HCT116 (cell line): ENCODE measurements at regions not wholly inside any gene's neighbourhood (a gene's known extent, or its start where the extent isn't known, plus 50 kb on each side); places are given as distances from the start of the nearest gene placed in this dataset.
"Not testable (repeated sequence)": the region's sequence is repeated elsewhere in the genome, so short reads cannot be mapped to it uniquely, and the experiment has no call there.

Source experiments
- ATAC-seq: fragments of 200-7000 bp; cut with Tn5 transposase; 2 replicates; pipeline ENCODE4 v1.9.1; 2020; ENCODE audit warnings: mild to moderate bottlenecking, moderate library complexity
- BruUV-seq: library from RNA; stranded (reverse); fragments of 400-500 nt; replicated peaks from 2 replicates; lab custom pipeline; 2021; lab: Mats Ljungman, UMichigan
- CTCF ChIA-PET: fragments of 300-600 bp; sonication (Branson Sonifier 250); formaldehyde crosslinking; loops from one replicate; lab custom pipeline; 2021; ENCODE audit warnings: antibody characterized with exemption; lab: Charles Lee
- POLR2A ChIA-PET: fragments of 300-600, 350-600 bp; sonication (Branson Sonifier 250); formaldehyde crosslinking; loops from one replicate; lab custom pipeline; 2021; ENCODE audit warnings: antibody characterized with exemption; lab: Charles Lee
- RAD21 ChIA-PET, 2 experiments: fragments of 300-600 bp; sonication (Branson Sonifier 250); formaldehyde crosslinking; loops; one replicate each; lab custom pipeline; 2023; ENCODE audit warnings: low total read pairs in 2 of 2; ENCODE audit not compliant: uncharacterized antibody in 2 of 2, unreplicated experiment in 2 of 2, low non-redundant PET in 1 of 2; lab: Charles Lee
- DNase-seq: peaks from one replicate; pipeline ENCODE4 v3.0.0-alpha.2; 2010; ENCODE audit warnings: low read depth, low spot score
- H2AFZ ChIP-seq: fragments of 200-600 bp; shearing (Covaris generic), sonication (generic); 2 replicates; pipeline ENCODE4 v1.6.1; 2017; ENCODE audit warnings: low read depth, mixed run types, mixed read lengths, antibody characterized with exemption, low read length; ENCODE audit not compliant: poor library complexity, severe bottlenecking
- H3K27ac ChIP-seq: 2 replicates; pipeline ENCODE4 v1.5.1; 2012; ENCODE audit warnings: low read depth, low read length
- H3K27me3 ChIP-seq: fragments of 200-600 bp; sonication (generic); 2 replicates; pipeline ENCODE4 v1.6.1; 2016; ENCODE audit warnings: mixed run types, low read length, mixed read lengths; ENCODE audit not compliant: insufficient read depth
- H3K36me3 ChIP-seq, 2 experiments: fragments of 200-500 bp in 1 of 2; fragments of 200-600 bp in 1 of 2; sonication (Bioruptor generic) in 1 of 2; sonication (generic) in 1 of 2; 2 replicates each; pipeline versions ENCODE4 v1.5.1 to v1.6.1; 2014 to 2016; ENCODE audit warnings: low read length in 2 of 2, inconsistent platforms in 1 of 2, mixed read lengths in 1 of 2, mixed run types in 1 of 2; ENCODE audit not compliant: insufficient read depth in 2 of 2, control insufficient read depth in 1 of 2
- H3K4me1 ChIP-seq, 2 experiments: fragments of 200-600 bp in 1 of 2; sonication (generic) in 1 of 2; 2 replicates each; pipeline versions ENCODE4 v1.5.1 to v1.6.1; 2012 to 2017; ENCODE audit warnings: low read length in 2 of 2, inconsistent platforms in 1 of 2, mild to moderate bottlenecking in 1 of 2, mixed read lengths in 1 of 2, mixed run types in 1 of 2, moderate library complexity in 1 of 2; ENCODE audit not compliant: insufficient read depth in 2 of 2, control insufficient read depth in 1 of 2
- H3K4me2 ChIP-seq: fragments of 200-600 bp; sonication (generic); 2 replicates; pipeline ENCODE4 v1.6.1; 2017; ENCODE audit warnings: mixed run types, low read length, mixed read lengths
- H3K4me3 ChIP-seq, 2 experiments: fragments of 200-600 bp in 1 of 2; sonication (generic) in 1 of 2; replicated peaks in 1 of 2; 2 replicates each; pipeline ENCODE4 v1.5.1; 2011 to 2016; ENCODE audit warnings: low read length in 2 of 2, control low read depth in 1 of 2, low read depth in 1 of 2, mild to moderate bottlenecking in 1 of 2, mixed read lengths in 1 of 2, mixed run types in 1 of 2
- H3K79me2 ChIP-seq: fragments of 200-600 bp; sonication (generic); 2 replicates; pipeline ENCODE4 v1.6.1; 2017; ENCODE audit warnings: mild to moderate bottlenecking, mixed run types, low read length, moderate library complexity, mixed read lengths; ENCODE audit not compliant: insufficient read depth
- H3K9ac ChIP-seq: fragments of 200-600 bp; sonication (generic); 2 replicates; pipeline ENCODE4 v1.6.1; 2016; ENCODE audit warnings: low read length, mixed read lengths
- H3K9me2 ChIP-seq: fragments of 200-600 bp; sonication (generic), shearing (Covaris generic); 2 replicates; pipeline ENCODE4 v1.6.1; 2017; ENCODE audit warnings: mixed run types, mild to moderate bottlenecking, moderate library complexity; ENCODE audit not compliant: insufficient read depth
- H3K9me3 ChIP-seq, 2 experiments: fragments of 200-500 bp in 1 of 2; fragments of 200-600 bp in 1 of 2; sonication (Bioruptor generic) in 1 of 2; sonication (generic) in 1 of 2; 2 replicates each; pipeline ENCODE4 v1.6.1; 2014 to 2017; ENCODE audit warnings: low read length in 2 of 2, mixed read lengths in 2 of 2, inconsistent platforms in 1 of 2, low read depth in 1 of 2, mild to moderate bottlenecking in 1 of 2, mixed run types in 1 of 2, moderate library complexity in 1 of 2; ENCODE audit not compliant: control insufficient read depth in 1 of 2, insufficient read depth in 1 of 2
- H4K20me1 ChIP-seq: fragments of 200-600 bp; sonication (generic), shearing (Covaris generic); 2 replicates; pipeline ENCODE4 v1.6.1; 2017; ENCODE audit warnings: mixed run types, mild to moderate bottlenecking, moderate library complexity; ENCODE audit not compliant: insufficient read depth
- ELF1 ChIP-seq: IDR thresholded peaks from 2 replicates; pipeline ENCODE4 v1.6.1; 2012; ENCODE audit warnings: low read depth, borderline replicate concordance
- RAD21 ChIP-seq: IDR thresholded peaks from 2 replicates; pipeline ENCODE4 v1.6.1; 2012; ENCODE audit warnings: low read depth, mild to moderate bottlenecking
- REST ChIP-seq: IDR thresholded peaks from 2 replicates; pipeline ENCODE4 v1.6.1; 2012; ENCODE audit warnings: low read depth
- intact Hi-C: fragments of 100-400 bp; cut with micrococcal nuclease; formaldehyde crosslinking; loops from 2 replicates; pipeline ENCODE4 v1.10.0; 2022

GRCh38 chr4:65999518-65999871, 329.2 kb upstream of the EPHA5 start (continued):
- TF ChIP-seq REST (no peak), RAD21 (no peak), ELF1 (no peak)
- TF ChIP-seq, all 23 proteins: peak for 0

DNA sequence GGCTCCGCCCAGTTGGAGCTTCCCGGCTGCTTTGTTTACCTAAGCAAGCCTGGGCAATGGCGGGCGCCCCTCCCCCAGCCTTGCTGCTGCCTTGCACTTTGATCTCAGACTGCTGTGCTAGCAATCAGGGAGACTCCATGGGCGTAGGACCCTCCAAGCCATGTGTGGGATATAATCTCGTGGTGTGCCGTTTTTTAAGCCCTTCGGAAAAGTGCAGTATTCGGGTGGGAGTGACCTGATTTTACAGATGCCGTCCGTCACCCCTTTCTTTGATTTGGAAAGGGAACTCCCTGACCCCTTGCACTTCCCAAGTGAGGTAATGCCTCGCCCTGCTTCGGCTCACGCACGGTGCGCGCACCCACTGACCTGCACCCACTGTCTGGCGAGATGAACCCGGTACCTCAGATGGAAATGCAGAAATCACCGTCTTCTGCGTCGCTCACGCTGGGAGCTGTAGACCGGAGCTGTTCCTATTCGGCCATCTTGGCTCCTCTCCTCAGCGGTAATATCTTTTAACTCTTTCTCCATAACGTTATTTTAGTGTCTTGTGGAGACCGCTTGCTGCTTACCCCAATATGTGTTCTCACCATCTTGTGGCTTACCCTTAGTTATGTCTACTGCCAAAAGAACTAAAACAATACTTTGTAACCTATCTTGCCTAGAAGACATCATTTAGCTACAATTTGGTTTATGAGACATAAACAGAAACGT, 328.7 kb upstream of the EPHA5 start:
- intact Hi-C loops, H3K9ac ChIP-seq, H3K4me2 ChIP-seq, H2AFZ ChIP-seq, POLR2A ChIA-PET, H3K27me3 ChIP-seq, BruUV-seq, DNase-seq, H4K20me1 ChIP-seq, H3K79me2 ChIP-seq, H3K9me2 ChIP-seq, H3K36me3 ChIP-seq, H3K9me3 ChIP-seq, RAD21 ChIA-PET, CTCF ChIA-PET, H3K4me1 ChIP-seq, ATAC-seq, H3K4me3 ChIP-seq, H3K27ac ChIP-seq: not testable (repeated sequence)
